Astrocyte (in vitro differentiated cells and primary cell): ENCODE measurements at regions not wholly inside any gene's neighbourhood (a gene's known extent, or its start where the extent isn't known, plus 50 kb on each side); places are given as distances from the start of the nearest gene placed in this dataset.

Experiments used
- DNase-seq: peaks from one replicate; pipeline ENCODE4 v3.0.0-alpha.2; 2010; ENCODE audit warnings: low read depth
- FAIRE-seq: peaks from 2 replicates; lab custom pipeline; 2011; peaks lifted over from hg19 to GRCh38; lab: Jason Lieb, UNC
- H2AFZ ChIP-seq: 2 replicates; pipeline ENCODE4 v1.6.0; 2012; ENCODE audit warnings: low read depth, low read length, inconsistent platforms
- H3K27ac ChIP-seq: 2 replicates; pipeline ENCODE4 v1.5.1; 2011; ENCODE audit warnings: low read depth, low read length, inconsistent platforms
- H3K27me3 ChIP-seq: 2 replicates; pipeline ENCODE4 v1.6.0; 2011; ENCODE audit warnings: low read length, inconsistent platforms; ENCODE audit not compliant: insufficient read depth
- H3K36me3 ChIP-seq: 2 replicates; pipeline ENCODE4 v1.5.1; 2011; ENCODE audit warnings: low read length, inconsistent platforms; ENCODE audit not compliant: insufficient read depth
- H3K4me1 ChIP-seq: 2 replicates; pipeline ENCODE4 v1.5.1; 2011; ENCODE audit warnings: low read length, inconsistent platforms; ENCODE audit not compliant: insufficient read depth
- H3K4me2 ChIP-seq: 2 replicates; pipeline ENCODE4 v1.6.0; 2012; ENCODE audit warnings: low read length, inconsistent platforms
- H3K4me3 ChIP-seq: 2 replicates; pipeline ENCODE4 v1.5.1; 2011; ENCODE audit warnings: low read depth, mild to moderate bottlenecking, low read length, inconsistent platforms; ENCODE audit not compliant: insufficient read depth
- H3K79me2 ChIP-seq: 2 replicates; pipeline ENCODE4 v1.6.0; 2012; ENCODE audit warnings: mild to moderate bottlenecking, low read length, inconsistent platforms; ENCODE audit not compliant: insufficient read depth
- H3K9ac ChIP-seq: 2 replicates; pipeline ENCODE4 v1.6.0; 2012; ENCODE audit warnings: mild to moderate bottlenecking, low read length, inconsistent platforms
- H3K9me3 ChIP-seq: 2 replicates; pipeline ENCODE4 v1.5.1; 2012; ENCODE audit warnings: low read depth, mild to moderate bottlenecking, low read length, inconsistent platforms; ENCODE audit not compliant: insufficient read depth
- H4K20me1 ChIP-seq: 2 replicates; pipeline ENCODE4 v1.6.0; 2012; ENCODE audit warnings: low read length, inconsistent platforms; ENCODE audit not compliant: insufficient read depth
- H3K27ac Mint-ChIP-seq: one replicate; pipeline ENCODE4 v1.8.0; 2021; ENCODE audit warnings: mild to moderate bottlenecking, mixed read lengths; ENCODE audit not compliant: unreplicated experiment
- H3K27me3 Mint-ChIP-seq: one replicate; pipeline ENCODE4 v1.8.0; 2021; ENCODE audit warnings: low read depth, mixed read lengths; ENCODE audit not compliant: unreplicated experiment
- H3K36me3 Mint-ChIP-seq: one replicate; pipeline ENCODE4 v1.8.0; 2021; ENCODE audit warnings: low read depth, mixed read lengths; ENCODE audit not compliant: unreplicated experiment
- H3K4me1 Mint-ChIP-seq: one replicate; pipeline ENCODE4 v1.8.0; 2021; ENCODE audit warnings: low read depth, mixed read lengths; ENCODE audit not compliant: unreplicated experiment
- H3K4me3 Mint-ChIP-seq: one replicate; pipeline ENCODE4 v1.8.0; 2021; ENCODE audit warnings: mild to moderate bottlenecking, moderate library complexity, mixed read lengths; ENCODE audit not compliant: unreplicated experiment
- H3K9me3 Mint-ChIP-seq: one replicate; pipeline ENCODE4 v1.8.0; 2021; ENCODE audit warnings: mild to moderate bottlenecking, mixed read lengths; ENCODE audit not compliant: unreplicated experiment
- EZH2 ChIP-seq: IDR thresholded peaks from 2 replicates; pipeline ENCODE4 v1.6.1; 2012; ENCODE audit warnings: mild to moderate bottlenecking, low read length, inconsistent platforms; ENCODE audit not compliant: insufficient read depth
- TF ChIP-seq, protein P1 (sequence below): IDR thresholded peaks from 2 replicates; pipeline ENCODE4 v1.5.1; 2011; ENCODE audit warnings: low read depth, mild to moderate bottlenecking, inconsistent platforms, low read length, moderate library complexity; ENCODE audit not compliant: insufficient read depth

DNA sequence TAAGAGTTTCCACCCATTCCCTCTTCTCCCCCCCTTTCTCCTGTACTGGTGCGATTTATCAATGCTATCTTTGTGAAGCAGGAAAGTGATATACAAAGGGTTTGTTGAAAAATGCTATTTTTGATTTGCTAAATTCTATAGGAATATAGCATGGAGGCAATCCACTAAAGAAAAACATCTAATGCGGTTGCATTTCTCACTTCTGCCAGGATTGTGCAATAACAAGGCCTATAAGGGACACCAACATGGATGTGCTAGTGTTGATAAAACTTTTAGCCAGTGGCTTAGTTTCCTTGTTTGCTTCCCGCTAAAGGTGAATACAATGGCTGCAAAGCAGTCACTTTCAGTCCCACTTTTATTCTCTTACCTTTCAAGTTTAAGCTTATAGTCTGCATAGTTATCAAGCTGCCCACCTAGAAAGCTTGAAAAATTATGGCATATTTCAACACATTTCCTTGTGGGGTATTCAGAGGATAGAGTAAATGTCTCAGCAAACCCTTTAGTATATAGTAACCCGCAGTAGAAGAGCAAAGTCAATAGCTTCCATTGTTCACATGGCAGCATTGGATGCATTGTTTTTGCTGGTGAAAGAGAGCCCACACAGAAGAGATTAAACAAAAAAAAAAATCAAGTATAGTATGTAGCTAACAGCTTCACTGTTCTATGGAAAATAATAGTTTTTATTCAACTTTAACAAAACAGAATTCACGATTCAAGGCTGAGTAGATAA, 674.6 kb upstream of the SEMA6A start:
- Histone ChIP-seq H3K36me3 (no peaks in the 10 kb centered on the region), H3K27me3 (no peaks in the 10 kb centered on the region), H3K27ac (no peak overlapping the region), H3K9ac (no peak overlapping the region), H3K4me2 (no peak overlapping the region), H3K4me1 (no peaks in the 10 kb centered on the region), H3K9me3 (no peaks in the 10 kb centered on the region), H3K79me2 (no peaks in the 10 kb centered on the region), H2AFZ (no peak overlapping the region), H3K4me3 (no peak overlapping the region), H4K20me1 (no peaks in the 10 kb centered on the region)
- FAIRE-seq (no peak), DNase-seq (no peak)
- Mint-ChIP-seq H3K4me1 (no peaks in the 10 kb centered on the region), H3K4me3 (no peak overlapping the region), H3K9me3 (no peaks in the 10 kb centered on the region), H3K27ac (no peak overlapping the region), H3K27me3 (no peaks in the 10 kb centered on the region), H3K36me3 (no peaks in the 10 kb centered on the region)
- no peak for TF ChIP-seq EZH2
- TF ChIP-seq, protein P1, sequence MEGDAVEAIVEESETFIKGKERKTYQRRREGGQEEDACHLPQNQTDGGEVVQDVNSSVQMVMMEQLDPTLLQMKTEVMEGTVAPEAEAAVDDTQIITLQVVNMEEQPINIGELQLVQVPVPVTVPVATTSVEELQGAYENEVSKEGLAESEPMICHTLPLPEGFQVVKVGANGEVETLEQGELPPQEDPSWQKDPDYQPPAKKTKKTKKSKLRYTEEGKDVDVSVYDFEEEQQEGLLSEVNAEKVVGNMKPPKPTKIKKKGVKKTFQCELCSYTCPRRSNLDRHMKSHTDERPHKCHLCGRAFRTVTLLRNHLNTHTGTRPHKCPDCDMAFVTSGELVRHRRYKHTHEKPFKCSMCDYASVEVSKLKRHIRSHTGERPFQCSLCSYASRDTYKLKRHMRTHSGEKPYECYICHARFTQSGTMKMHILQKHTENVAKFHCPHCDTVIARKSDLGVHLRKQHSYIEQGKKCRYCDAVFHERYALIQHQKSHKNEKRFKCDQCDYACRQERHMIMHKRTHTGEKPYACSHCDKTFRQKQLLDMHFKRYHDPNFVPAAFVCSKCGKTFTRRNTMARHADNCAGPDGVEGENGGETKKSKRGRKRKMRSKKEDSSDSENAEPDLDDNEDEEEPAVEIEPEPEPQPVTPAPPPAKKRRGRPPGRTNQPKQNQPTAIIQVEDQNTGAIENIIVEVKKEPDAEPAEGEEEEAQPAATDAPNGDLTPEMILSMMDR = no peak

DNA sequence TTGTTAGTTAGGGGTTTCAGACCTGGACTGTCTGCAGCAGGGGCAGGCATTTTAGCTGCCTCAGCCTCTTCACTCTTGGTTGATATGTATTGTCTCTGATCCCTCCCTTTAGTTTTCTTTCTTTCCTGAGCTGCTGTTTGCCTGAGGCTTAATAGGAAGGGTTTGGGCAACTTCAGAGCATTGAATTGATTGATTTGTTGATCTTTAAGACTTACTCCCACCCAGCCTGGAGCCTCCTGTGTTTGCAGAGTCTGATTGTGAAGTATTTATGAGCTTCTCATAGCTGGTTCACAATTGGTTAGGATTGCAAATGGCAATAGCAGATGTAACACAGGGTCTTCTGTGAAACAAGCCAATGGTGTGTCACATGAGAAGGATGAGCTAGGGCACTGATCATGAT, 671.8 kb upstream of the SEMA6A start:
- H3K4me3 Mint-ChIP-seq = no peak overlapping the region
- Histone ChIP-seq H2AFZ (no peak overlapping the region), H3K4me2 (no peak overlapping the region), H3K27ac (no peak overlapping the region), H4K20me1 (no peaks in the 10 kb centered on the region), H3K36me3 (no peaks in the 10 kb centered on the region), H3K79me2 (no peaks in the 10 kb centered on the region), H3K27me3 (no peaks in the 10 kb centered on the region), H3K9me3 (no peaks in the 10 kb centered on the region), H3K9ac (no peak overlapping the region), H3K4me1 (no peaks in the 10 kb centered on the region), H3K4me3 (no peak overlapping the region)
- no peaks in the 10 kb centered on the region for H3K9me3 Mint-ChIP-seq
- H3K27ac Mint-ChIP-seq = no peak overlapping the region
- TF ChIP-seq, protein P1 = no peak
- TF ChIP-seq EZH2 = no peak
- DNase-seq (no peak), FAIRE-seq (no peak)
- no peaks in the 10 kb centered on the region for H3K36me3 Mint-ChIP-seq
- H3K4me1 Mint-ChIP-seq = no peaks in the 10 kb centered on the region
- H3K27me3 Mint-ChIP-seq = no peaks in the 10 kb centered on the region

DNA sequence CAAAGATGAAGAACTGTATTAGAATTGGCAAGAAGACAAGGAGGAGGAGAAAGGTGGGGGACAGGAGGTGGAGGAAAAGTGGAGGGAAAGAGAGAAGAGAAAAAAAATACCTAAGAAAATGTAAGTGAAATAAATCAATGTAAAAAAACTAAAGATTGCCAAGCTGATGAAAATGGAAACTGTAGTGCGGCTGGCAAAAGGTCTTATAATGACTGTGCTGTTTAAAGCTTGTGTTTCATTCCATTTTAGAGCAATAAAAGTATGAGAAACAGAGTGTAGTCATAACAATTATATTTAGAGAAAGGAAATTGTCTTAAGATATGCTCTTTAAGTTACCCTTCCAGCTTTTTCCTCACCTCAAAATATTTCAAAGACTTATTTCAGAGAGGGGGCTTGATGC, 670.5 kb upstream of the SEMA6A start:
- Histone ChIP-seq H2AFZ (no peak overlapping the region), H3K36me3 (no peaks in the 10 kb centered on the region), H3K4me2 (no peak overlapping the region), H3K9ac (no peak overlapping the region), H3K79me2 (no peaks in the 10 kb centered on the region), H3K4me1 (no peaks in the 10 kb centered on the region), H3K27me3 (no peaks in the 10 kb centered on the region), H3K4me3 (no peak overlapping the region), H4K20me1 (no peaks in the 10 kb centered on the region), H3K9me3 (no peaks in the 10 kb centered on the region), H3K27ac (no peak overlapping the region)
- DNase-seq = no peak
- Mint-ChIP-seq H3K27me3 (no peaks in the 10 kb centered on the region), H3K36me3 (no peaks in the 10 kb centered on the region), H3K4me1 (no peaks in the 10 kb centered on the region), H3K9me3 (no peaks in the 10 kb centered on the region), H3K27ac (no peak overlapping the region), H3K4me3 (no peak overlapping the region)
- no peak for FAIRE-seq
- TF ChIP-seq EZH2 = no peak
